ENCODE measurements at regions not wholly inside any gene's neighbourhood (a gene's known extent, or its start where the extent isn't known, plus 50 kb on each side); places are given as distances from the start of the nearest gene placed in this dataset.

DNA sequence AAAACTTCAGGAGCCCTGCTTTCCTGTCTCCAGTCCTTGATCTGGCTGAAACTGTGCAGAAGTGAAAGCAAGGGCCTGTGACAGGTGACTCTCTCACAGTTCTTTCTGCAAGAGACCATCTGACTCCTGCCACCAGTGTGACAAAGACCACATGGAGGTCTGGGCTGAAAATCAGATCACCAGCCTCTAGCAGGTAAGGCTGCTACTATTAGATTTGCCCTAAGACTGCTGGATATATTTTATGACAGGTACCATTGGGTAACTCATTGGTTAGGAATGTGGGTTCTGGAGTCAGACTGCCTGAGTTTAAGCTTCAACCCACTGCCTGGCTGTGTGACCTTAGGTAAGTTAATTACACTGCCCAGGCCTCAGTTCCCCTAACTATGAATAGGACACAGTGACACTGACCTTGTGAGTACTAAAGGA is 163.3 kb upstream of the SLC7A11 start:
- H3K27me3 ChIP-seq (ENCODE audit: control insufficient read depth, insufficient read depth, low read length): no peaks in the 10 kb centered on the region
- FAIRE-seq: no peak
- H3K4me3 ChIP-seq (ENCODE audit: low read depth, low read length): no peak overlapping the region
- DNase-seq (ENCODE audit: low read depth): peak; percentile 84
- H3K36me3 ChIP-seq (ENCODE audit: control insufficient read depth, insufficient read depth, low read length): no peaks in the 10 kb centered on the region
- TF ChIP-seq CTCF (IDR thresholded peaks at IDR 0.05; ENCODE audit: insufficient read depth, low read length, severe bottlenecking): no peak

GRCh38 chr4:138404801-138405200 is 162.7 kb upstream of the SLC7A11 start:
- FAIRE-seq: no peak
- Histone ChIP-seq H3K36me3 (ENCODE audit: control insufficient read depth, insufficient read depth, low read length) (no peaks in the 10 kb centered on the region), H3K4me3 (ENCODE audit: low read depth, low read length) (no peak overlapping the region), H3K27me3 (ENCODE audit: control insufficient read depth, insufficient read depth, low read length) (no peaks in the 10 kb centered on the region)
- peak; percentile 11 for DNase-seq (ENCODE audit: low read depth)
- no peak for TF ChIP-seq CTCF (IDR thresholded peaks at IDR 0.05; ENCODE audit: insufficient read depth, low read length, severe bottlenecking)

GRCh38 chr4:138404251-138404650 is 162.1 kb upstream of the SLC7A11 start:
- TF ChIP-seq CTCF (IDR thresholded peaks at IDR 0.05; ENCODE audit: insufficient read depth, low read length, severe bottlenecking): no peak
- no peak overlapping the region for H3K4me3 ChIP-seq (ENCODE audit: low read depth, low read length)
- H3K27me3 ChIP-seq (ENCODE audit: control insufficient read depth, insufficient read depth, low read length): no peaks in the 10 kb centered on the region
- no peak for FAIRE-seq
- DNase-seq (ENCODE audit: low read depth): no peak
- no peaks in the 10 kb centered on the region for H3K36me3 ChIP-seq (ENCODE audit: control insufficient read depth, insufficient read depth, low read length)

GRCh38 chr4:138401334-138401733 is 159.2 kb upstream of the SLC7A11 start:
- no peak for TF ChIP-seq CTCF (IDR thresholded peaks at IDR 0.05; ENCODE audit: insufficient read depth, low read length, severe bottlenecking)
- Histone ChIP-seq H3K27me3 (ENCODE audit: control insufficient read depth, insufficient read depth, low read length) (no peaks in the 10 kb centered on the region), H3K4me3 (ENCODE audit: low read depth, low read length) (no peak overlapping the region), H3K36me3 (ENCODE audit: control insufficient read depth, insufficient read depth, low read length) (no peaks in the 10 kb centered on the region)
- FAIRE-seq (no peak), DNase-seq (ENCODE audit: low read depth) (no peak)

DNA sequence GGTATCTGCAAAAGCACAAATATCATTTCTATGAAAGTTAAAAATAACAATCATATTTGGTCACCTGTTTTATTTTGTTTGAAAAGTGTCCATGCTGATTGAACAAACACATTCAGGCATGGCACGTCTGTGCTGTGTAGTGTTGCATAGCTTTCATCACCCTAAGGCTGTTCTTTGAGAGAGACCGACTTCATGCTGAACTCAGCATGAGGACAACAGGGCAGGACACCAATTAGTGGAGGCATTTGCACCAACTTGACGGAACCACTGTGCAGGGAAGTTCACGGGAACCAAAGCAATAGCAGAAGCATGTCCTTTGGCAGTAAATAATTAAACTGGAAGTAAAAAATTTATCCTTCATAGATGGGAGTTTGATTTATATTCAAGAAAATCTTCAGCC is 158.4 kb upstream of the SLC7A11 start:
- Histone ChIP-seq H3K27me3 (ENCODE audit: control insufficient read depth, insufficient read depth, low read length) (no peaks in the 10 kb centered on the region), H3K4me3 (ENCODE audit: low read depth, low read length) (no peak overlapping the region), H3K36me3 (ENCODE audit: control insufficient read depth, insufficient read depth, low read length) (no peaks in the 10 kb centered on the region)
- FAIRE-seq: no peak
- no peak for DNase-seq (ENCODE audit: low read depth)
- no peak for TF ChIP-seq CTCF (IDR thresholded peaks at IDR 0.05; ENCODE audit: insufficient read depth, low read length, severe bottlenecking)

DNA sequence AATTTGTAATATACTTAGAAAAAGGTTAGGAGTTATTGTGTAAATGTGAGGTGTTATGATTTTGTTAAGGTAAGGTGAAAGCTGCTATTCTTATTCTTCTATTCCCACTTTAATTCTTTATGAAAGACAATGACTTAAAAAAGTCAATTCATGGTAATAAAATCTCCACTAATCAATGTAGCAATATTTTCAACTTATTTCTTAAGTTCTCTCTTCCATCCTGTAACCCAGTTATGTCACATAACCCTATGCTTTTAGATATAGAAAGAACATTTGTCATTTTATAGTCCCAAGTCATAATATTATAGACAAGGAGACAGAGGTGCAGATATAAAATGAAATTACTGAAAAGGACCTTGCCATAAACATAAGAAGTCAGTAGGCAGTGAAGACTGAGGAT is 157.9 kb upstream of the SLC7A11 start:
- TF ChIP-seq CTCF (IDR thresholded peaks at IDR 0.05; ENCODE audit: insufficient read depth, low read length, severe bottlenecking): no peak

More for the DNA sequence above, 157.9 kb upstream of the SLC7A11 start:
- Histone ChIP-seq H3K27me3 (ENCODE audit: control insufficient read depth, insufficient read depth, low read length) (no peaks in the 10 kb centered on the region), H3K36me3 (ENCODE audit: control insufficient read depth, insufficient read depth, low read length) (no peaks in the 10 kb centered on the region), H3K4me3 (ENCODE audit: low read depth, low read length) (no peak overlapping the region)
- DNase-seq (ENCODE audit: low read depth) (no peak), FAIRE-seq (no peak)
